GM23248 (cell line): ENCODE measurements at regions not wholly inside any gene's neighbourhood (a gene's known extent, or its start where the extent isn't known, plus 50 kb on each side); places are given as distances from the start of the nearest gene placed in this dataset.

Experiments used
- EZH2 ChIP-seq: fragments of 200-600 bp; sonication (generic); IDR thresholded peaks from 2 replicates; pipeline ENCODE4 v1.6.1; 2018; ENCODE audit warnings: antibody characterized with exemption, mild to moderate bottlenecking; ENCODE audit not compliant: insufficient read depth, poor library complexity, severe bottlenecking
- EZH2phosphoT487 ChIP-seq: fragments of 200-600 bp; sonication (generic); IDR thresholded peaks from 2 replicates; pipeline ENCODE4 v1.6.1; 2018; ENCODE audit warnings: antibody characterized with exemption, moderate library complexity, mild to moderate bottlenecking, low read depth; ENCODE audit not compliant: insufficient read depth

DNA sequence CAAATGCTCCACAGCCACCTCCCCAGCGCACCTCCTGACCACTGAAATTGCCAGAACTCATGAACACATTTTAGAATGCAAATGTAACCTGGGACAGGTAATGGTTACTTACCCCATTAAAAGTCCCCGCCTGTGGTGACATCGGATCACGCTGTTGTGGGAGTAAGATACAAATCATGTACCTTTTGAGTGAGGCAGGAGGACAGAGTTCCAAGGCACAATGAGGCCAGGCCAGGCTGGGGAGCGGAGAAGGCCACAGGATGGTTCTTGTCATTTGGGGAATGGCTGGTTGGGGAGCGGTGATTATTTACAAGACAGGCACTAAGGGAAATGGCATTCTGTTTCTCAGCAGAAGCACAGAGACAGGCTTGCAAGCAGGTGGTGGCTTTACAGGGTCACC lies 490.0 kb downstream of the EDEM1 start:
- TF ChIP-seq EZH2, result no peak
- no peak for TF ChIP-seq EZH2phosphoT487
